ENCODE measurements at regions not wholly inside any gene's neighbourhood (a gene's known extent, or its start where the extent isn't known, plus 50 kb on each side); places are given as distances from the start of the nearest gene placed in this dataset.

DNA sequence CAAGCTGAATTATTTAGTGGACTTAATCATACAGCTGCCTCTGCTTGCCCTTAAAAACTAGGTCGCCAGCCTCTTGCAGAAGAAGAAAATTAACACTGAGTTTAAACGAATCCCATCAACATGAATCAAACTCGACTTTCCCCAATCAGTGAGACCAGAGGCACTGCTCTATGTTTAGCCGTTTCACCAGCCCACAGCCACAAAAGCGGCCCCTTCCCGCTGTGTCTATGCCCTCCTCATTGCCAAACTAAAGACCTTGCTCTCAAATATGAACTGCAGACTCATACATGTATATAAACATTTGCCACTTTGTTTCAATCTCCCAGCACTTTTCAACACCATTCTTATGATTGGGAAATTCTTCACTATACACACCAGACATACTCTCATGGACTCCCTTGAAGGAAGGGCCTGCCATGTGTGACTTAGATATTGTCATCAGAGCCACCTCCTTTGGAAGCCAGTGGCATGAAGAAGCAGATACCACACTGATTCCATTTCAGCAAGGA is 105.8 kb upstream of the ADGRF1 start:
- TF ChIP-seq POLR2AphosphoS5 (IDR thresholded peaks at IDR 0.05; ENCODE audit: low read depth, low read length) (no peak), FOXP2 (optimal IDR thresholded peaks at IDR 0.05; ENCODE audit: borderline replicate concordance, extremely low read depth, extremely low read length, insufficient read depth) (no peak), SIN3A (IDR thresholded peaks at IDR 0.05; ENCODE audit: borderline replicate concordance, insufficient read depth, low read length) (no peak), REST (IDR thresholded peaks at IDR 0.05; ENCODE audit: insufficient read depth in 1 of 2, low read depth in 2 of 2, low read length in 2 of 2) (no peak), TAF1 (IDR thresholded peaks at IDR 0.05; ENCODE audit: borderline replicate concordance, insufficient read depth, low read length) (no peak)

DNA sequence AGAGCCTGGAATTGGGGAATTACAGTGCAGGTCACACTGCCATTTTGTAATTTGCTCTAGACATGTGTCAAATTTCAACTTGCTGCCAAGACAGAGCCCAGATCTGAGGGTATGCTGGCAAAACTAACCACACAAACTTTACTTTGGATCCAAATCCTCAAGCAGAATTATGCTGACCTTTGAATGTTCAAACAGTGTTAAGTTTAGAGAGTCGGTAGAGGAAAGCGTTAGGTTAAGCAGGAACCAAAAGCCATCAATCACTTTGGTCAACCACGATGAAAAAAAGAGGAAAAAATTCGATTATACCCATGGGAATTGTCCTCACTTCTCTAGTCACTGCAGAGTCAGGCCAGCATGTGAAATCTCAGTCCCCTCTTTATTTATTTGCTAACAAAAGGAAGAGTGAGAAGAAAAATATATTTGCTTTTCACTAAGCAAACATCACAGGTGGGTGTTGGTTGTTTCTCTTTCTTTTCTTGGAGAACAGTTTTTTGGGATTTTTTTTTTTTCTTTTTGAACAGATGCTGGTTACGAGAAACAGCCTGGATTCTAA is 105.1 kb upstream of the ADGRF1 start:
- TF ChIP-seq SIN3A (IDR thresholded peaks at IDR 0.05; ENCODE audit: borderline replicate concordance, insufficient read depth, low read length) (no peak), FOXP2 (optimal IDR thresholded peaks at IDR 0.05; ENCODE audit: borderline replicate concordance, extremely low read depth, extremely low read length, insufficient read depth) (no peak), TAF1 (IDR thresholded peaks at IDR 0.05; ENCODE audit: borderline replicate concordance, insufficient read depth, low read length) (no peak)

- TF ChIP-seq REST (IDR thresholded peaks at IDR 0.05; ENCODE audit: insufficient read depth in 1 of 2, low read depth in 2 of 2, low read length in 2 of 2) (no peak), SIN3A (IDR thresholded peaks at IDR 0.05; ENCODE audit: borderline replicate concordance, insufficient read depth, low read length) (no peak), FOXP2 (optimal IDR thresholded peaks at IDR 0.05; ENCODE audit: borderline replicate concordance, extremely low read depth, extremely low read length, insufficient read depth) (no peak), TAF1 (IDR thresholded peaks at IDR 0.05; ENCODE audit: borderline replicate concordance, insufficient read depth, low read length) (no peak)
Observed at GRCh38 chr6:47146431-47147174, 104.5 kb upstream of the ADGRF1 start.

DNA sequence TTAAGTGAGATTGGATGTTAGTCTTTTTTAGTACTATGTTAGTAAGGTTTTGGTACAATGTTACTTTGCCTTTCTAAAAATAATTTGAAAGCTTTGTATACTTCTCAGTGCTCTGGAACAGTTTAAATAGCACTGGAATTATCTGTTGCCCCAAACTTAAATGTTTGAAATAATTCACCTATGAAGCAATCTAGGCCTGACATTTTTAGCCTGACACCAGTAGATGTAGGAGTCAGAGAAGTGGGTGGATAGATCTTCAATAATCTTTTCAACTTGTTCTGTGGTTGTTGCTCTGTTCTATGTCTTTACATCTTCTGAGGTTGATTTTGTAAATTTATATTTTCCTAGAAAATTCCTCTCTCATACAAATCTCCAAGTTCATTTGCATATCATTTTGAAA is 103.1 kb upstream of the ADGRF1 start:
- TF ChIP-seq POLR2AphosphoS5 (IDR thresholded peaks at IDR 0.05; ENCODE audit: low read depth, low read length) = no peak
- no peak for TF ChIP-seq TAF1 (IDR thresholded peaks at IDR 0.05; ENCODE audit: borderline replicate concordance, insufficient read depth, low read length)
- no peak for TF ChIP-seq REST (IDR thresholded peaks at IDR 0.05; ENCODE audit: insufficient read depth in 1 of 2, low read depth in 2 of 2, low read length in 2 of 2)
- TF ChIP-seq FOXP2 (optimal IDR thresholded peaks at IDR 0.05; ENCODE audit: borderline replicate concordance, extremely low read depth, extremely low read length, insufficient read depth) = no peak
- no peak for TF ChIP-seq SIN3A (IDR thresholded peaks at IDR 0.05; ENCODE audit: borderline replicate concordance, insufficient read depth, low read length)

- TF ChIP-seq REST (IDR thresholded peaks at IDR 0.05; ENCODE audit: insufficient read depth in 1 of 2, low read depth in 2 of 2, low read length in 2 of 2) (no peak), TAF1 (IDR thresholded peaks at IDR 0.05; ENCODE audit: borderline replicate concordance, insufficient read depth, low read length) (no peak), FOXP2 (optimal IDR thresholded peaks at IDR 0.05; ENCODE audit: borderline replicate concordance, extremely low read depth, extremely low read length, insufficient read depth) (no peak), SIN3A (IDR thresholded peaks at IDR 0.05; ENCODE audit: borderline replicate concordance, insufficient read depth, low read length) (no peak)
Observed at GRCh38 chr6:47144306-47144705, 102.2 kb upstream of the ADGRF1 start.
